ENCODE measurements at regions not wholly inside any gene's neighbourhood (a gene's known extent, or its start where the extent isn't known, plus 50 kb on each side); places are given as distances from the start of the nearest gene placed in this dataset.

- TF ChIP-seq POLR2A (IDR thresholded peaks at IDR 0.05; ENCODE audit: extremely low read depth, insufficient read length) = no peak
- TF ChIP-seq, protein P1, sequence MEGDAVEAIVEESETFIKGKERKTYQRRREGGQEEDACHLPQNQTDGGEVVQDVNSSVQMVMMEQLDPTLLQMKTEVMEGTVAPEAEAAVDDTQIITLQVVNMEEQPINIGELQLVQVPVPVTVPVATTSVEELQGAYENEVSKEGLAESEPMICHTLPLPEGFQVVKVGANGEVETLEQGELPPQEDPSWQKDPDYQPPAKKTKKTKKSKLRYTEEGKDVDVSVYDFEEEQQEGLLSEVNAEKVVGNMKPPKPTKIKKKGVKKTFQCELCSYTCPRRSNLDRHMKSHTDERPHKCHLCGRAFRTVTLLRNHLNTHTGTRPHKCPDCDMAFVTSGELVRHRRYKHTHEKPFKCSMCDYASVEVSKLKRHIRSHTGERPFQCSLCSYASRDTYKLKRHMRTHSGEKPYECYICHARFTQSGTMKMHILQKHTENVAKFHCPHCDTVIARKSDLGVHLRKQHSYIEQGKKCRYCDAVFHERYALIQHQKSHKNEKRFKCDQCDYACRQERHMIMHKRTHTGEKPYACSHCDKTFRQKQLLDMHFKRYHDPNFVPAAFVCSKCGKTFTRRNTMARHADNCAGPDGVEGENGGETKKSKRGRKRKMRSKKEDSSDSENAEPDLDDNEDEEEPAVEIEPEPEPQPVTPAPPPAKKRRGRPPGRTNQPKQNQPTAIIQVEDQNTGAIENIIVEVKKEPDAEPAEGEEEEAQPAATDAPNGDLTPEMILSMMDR (IDR thresholded peaks at IDR 0.05; ENCODE audit: low read depth, low read length) = no peak
Measured at GRCh38 chr13:69094485-69094884, 1013.1 kb upstream of the ATXN8OS start.
